NT2/D1 (cell line): ENCODE measurements at regions not wholly inside any gene's neighbourhood (a gene's known extent, or its start where the extent isn't known, plus 50 kb on each side); places are given as distances from the start of the nearest gene placed in this dataset.

ENCODE experiments used
- SUZ12 ChIP-seq: IDR thresholded peaks from 2 replicates; pipeline ENCODE4 v1.6.1; 2011; ENCODE audit not compliant: insufficient read length, insufficient read depth; ENCODE audit errors: extremely low read depth
- YY1 ChIP-seq: IDR thresholded peaks from 2 replicates; pipeline ENCODE4 v1.6.1; 2011; ENCODE audit not compliant: insufficient read length, insufficient read depth
- ZNF274 ChIP-seq: IDR thresholded peaks from 2 replicates; pipeline ENCODE4 v1.6.1; 2011; ENCODE audit warnings: mild to moderate bottlenecking, low read depth, low read length

- TF ChIP-seq ZNF274 (no peak), SUZ12 (no peak), YY1 (no peak)
Observed at GRCh38 chr2:176395273-176395854, 126.1 kb downstream of the MTX2 start.
